ENCODE measurements at regions not wholly inside any gene's neighbourhood (a gene's known extent, or its start where the extent isn't known, plus 50 kb on each side); places are given as distances from the start of the nearest gene placed in this dataset.

- no peak for DNase-seq (ENCODE audit: low read depth, low spot score)
- H3K36me3 ChIP-seq (ENCODE audit: control insufficient read depth, insufficient read depth, low read length) = no peaks in the 10 kb centered on the region
- no peaks in the 10 kb centered on the region for H3K27me3 ChIP-seq (ENCODE audit: control insufficient read depth, insufficient read depth, low read length)
- no peak overlapping the region for H3K4me3 ChIP-seq (ENCODE audit: low read length)
- no CpG with 5 or more reads among the region's 37 CpGs for WGBS (ENCODE audit: insufficient coverage, insufficient read length)
- no peak overlapping the region for H3K27ac ChIP-seq (ENCODE audit: low read length)
- peaks cover 2% of the 10 kb centered on the region for H3K4me1 ChIP-seq (ENCODE audit: control insufficient read depth, insufficient read depth, low read length)
- H3K9me3 ChIP-seq (ENCODE audit: control insufficient read depth, insufficient read depth, low read length) = no peaks in the 10 kb centered on the region
Observed at GRCh38 chr18:78717051-78717765, 262.4 kb upstream of the SALL3 start.

- no peak overlapping the region for H3K27ac ChIP-seq (ENCODE audit: low read length)
- DNase-seq (ENCODE audit: low read depth, low spot score) = no peak
- H3K27me3 ChIP-seq (ENCODE audit: control insufficient read depth, insufficient read depth, low read length) = no peaks in the 10 kb centered on the region
- WGBS (ENCODE audit: insufficient coverage, insufficient read length) = no CpG with 5 or more reads among the region's 6 CpGs
- H3K4me3 ChIP-seq (ENCODE audit: low read length) = no peak overlapping the region
- H3K36me3 ChIP-seq (ENCODE audit: control insufficient read depth, insufficient read depth, low read length) = no peaks in the 10 kb centered on the region
- no peaks in the 10 kb centered on the region for H3K9me3 ChIP-seq (ENCODE audit: control insufficient read depth, insufficient read depth, low read length)
- H3K4me1 ChIP-seq (ENCODE audit: control insufficient read depth, insufficient read depth, low read length) = peaks cover 2% of the 10 kb centered on the region
Observed at GRCh38 chr18:78717766-78718150, 261.9 kb upstream of the SALL3 start.

- Histone ChIP-seq H3K9me3 (ENCODE audit: control insufficient read depth, insufficient read depth, low read length) (no peaks in the 10 kb centered on the region), H3K27me3 (ENCODE audit: control insufficient read depth, insufficient read depth, low read length) (no peaks in the 10 kb centered on the region), H3K36me3 (ENCODE audit: control insufficient read depth, insufficient read depth, low read length) (no peaks in the 10 kb centered on the region), H3K4me1 (ENCODE audit: control insufficient read depth, insufficient read depth, low read length) (peaks cover 4% of the 10 kb centered on the region), H3K4me3 (ENCODE audit: low read length) (no peak overlapping the region), H3K27ac (ENCODE audit: low read length) (no peak overlapping the region)
- DNase-seq (ENCODE audit: low read depth, low spot score) = no peak
- WGBS (ENCODE audit: insufficient coverage, insufficient read length) = no CpG with 5 or more reads among the region's 11 CpGs
Observed at GRCh38 chr18:78719821-78720220, 259.8 kb upstream of the SALL3 start.

GRCh38 chr18:78720456-78721237, 259.0 kb upstream of the SALL3 start:
- no peaks in the 10 kb centered on the region for H3K27me3 ChIP-seq (ENCODE audit: control insufficient read depth, insufficient read depth, low read length)
- DNase-seq (ENCODE audit: low read depth, low spot score) = no peak

GRCh38 chr18:78721238-78721875, 258.3 kb upstream of the SALL3 start:
- Histone ChIP-seq H3K4me1 (ENCODE audit: control insufficient read depth, insufficient read depth, low read length) (peaks cover 4% of the 10 kb centered on the region), H3K9me3 (ENCODE audit: control insufficient read depth, insufficient read depth, low read length) (no peaks in the 10 kb centered on the region), H3K4me3 (ENCODE audit: low read length) (no peak overlapping the region), H3K27ac (ENCODE audit: low read length) (peak overlapping the region; percentile 79), H3K27me3 (ENCODE audit: control insufficient read depth, insufficient read depth, low read length) (no peaks in the 10 kb centered on the region), H3K36me3 (ENCODE audit: control insufficient read depth, insufficient read depth, low read length) (no peaks in the 10 kb centered on the region)
- no peak for DNase-seq (ENCODE audit: low read depth, low spot score)
- no CpG with 5 or more reads among the region's 22 CpGs for WGBS (ENCODE audit: insufficient coverage, insufficient read length)

More at GRCh38 chr18:78720456-78721237, 259.0 kb upstream of the SALL3 start:
- Histone ChIP-seq H3K4me3 (ENCODE audit: low read length) (no peak overlapping the region), H3K27ac (ENCODE audit: low read length) (no peak overlapping the region), H3K36me3 (ENCODE audit: control insufficient read depth, insufficient read depth, low read length) (no peaks in the 10 kb centered on the region), H3K4me1 (ENCODE audit: control insufficient read depth, insufficient read depth, low read length) (peaks cover 4% of the 10 kb centered on the region), H3K9me3 (ENCODE audit: control insufficient read depth, insufficient read depth, low read length) (no peaks in the 10 kb centered on the region)
- WGBS (ENCODE audit: insufficient coverage, insufficient read length) = no CpG with 5 or more reads among the region's 33 CpGs

- Histone ChIP-seq H3K27me3 (ENCODE audit: control insufficient read depth, insufficient read depth, low read length) (no peaks in the 10 kb centered on the region), H3K27ac (ENCODE audit: low read length) (no peak overlapping the region), H3K36me3 (ENCODE audit: control insufficient read depth, insufficient read depth, low read length) (no peaks in the 10 kb centered on the region), H3K4me1 (ENCODE audit: control insufficient read depth, insufficient read depth, low read length) (peaks cover 4% of the 10 kb centered on the region), H3K9me3 (ENCODE audit: control insufficient read depth, insufficient read depth, low read length) (no peaks in the 10 kb centered on the region), H3K4me3 (ENCODE audit: low read length) (no peak overlapping the region)
- no peak for DNase-seq (ENCODE audit: low read depth, low spot score)
- no CpG with 5 or more reads among the region's 9 CpGs for WGBS (ENCODE audit: insufficient coverage, insufficient read length)
Observed at GRCh38 chr18:78721981-78722380, 257.6 kb upstream of the SALL3 start.

GRCh38 chr18:78722386-78722785, 257.2 kb upstream of the SALL3 start:
- no peak overlapping the region for H3K4me3 ChIP-seq (ENCODE audit: low read length)
- H3K27ac ChIP-seq (ENCODE audit: low read length) = no peak overlapping the region
- no peaks in the 10 kb centered on the region for H3K36me3 ChIP-seq (ENCODE audit: control insufficient read depth, insufficient read depth, low read length)
- DNase-seq (ENCODE audit: low read depth, low spot score) = no peak
- peaks cover 4% of the 10 kb centered on the region for H3K4me1 ChIP-seq (ENCODE audit: control insufficient read depth, insufficient read depth, low read length)
- no CpG with 5 or more reads among the region's 10 CpGs for WGBS (ENCODE audit: insufficient coverage, insufficient read length)
- no peaks in the 10 kb centered on the region for H3K9me3 ChIP-seq (ENCODE audit: control insufficient read depth, insufficient read depth, low read length)
- no peaks in the 10 kb centered on the region for H3K27me3 ChIP-seq (ENCODE audit: control insufficient read depth, insufficient read depth, low read length)

- no peak overlapping the region for H3K27ac ChIP-seq (ENCODE audit: low read length)
- WGBS (ENCODE audit: insufficient coverage, insufficient read length) = no CpG with 5 or more reads among the region's 20 CpGs
- peaks cover 4% of the 10 kb centered on the region for H3K4me1 ChIP-seq (ENCODE audit: control insufficient read depth, insufficient read depth, low read length)
- H3K27me3 ChIP-seq (ENCODE audit: control insufficient read depth, insufficient read depth, low read length) = no peaks in the 10 kb centered on the region
- no peak for DNase-seq (ENCODE audit: low read depth, low spot score)
- H3K9me3 ChIP-seq (ENCODE audit: control insufficient read depth, insufficient read depth, low read length) = no peaks in the 10 kb centered on the region
- H3K4me3 ChIP-seq (ENCODE audit: low read length) = no peak overlapping the region
- H3K36me3 ChIP-seq (ENCODE audit: control insufficient read depth, insufficient read depth, low read length) = no peaks in the 10 kb centered on the region
Observed at GRCh38 chr18:78722929-78723710, 256.5 kb upstream of the SALL3 start.

- H3K9me3 ChIP-seq (ENCODE audit: control insufficient read depth, insufficient read depth, low read length) = no peaks in the 10 kb centered on the region
- no peak overlapping the region for H3K4me3 ChIP-seq (ENCODE audit: low read length)
- no peaks in the 10 kb centered on the region for H3K27me3 ChIP-seq (ENCODE audit: control insufficient read depth, insufficient read depth, low read length)
- no peak for DNase-seq (ENCODE audit: low read depth, low spot score)
- no peaks in the 10 kb centered on the region for H3K36me3 ChIP-seq (ENCODE audit: control insufficient read depth, insufficient read depth, low read length)
- no peak overlapping the region for H3K27ac ChIP-seq (ENCODE audit: low read length)
- peaks cover 4% of the 10 kb centered on the region for H3K4me1 ChIP-seq (ENCODE audit: control insufficient read depth, insufficient read depth, low read length)
- no CpG with 5 or more reads among the region's 15 CpGs for WGBS (ENCODE audit: insufficient coverage, insufficient read length)
Observed at GRCh38 chr18:78724214-78724914, 255.3 kb upstream of the SALL3 start.
